Activated CD8-positive, alpha-beta T cell treated with anti-CD3 and anti-CD28 coated beads, Interleukin-2, amount 10 ng/mL, durations not matched to agents 7 days and 5 days (primary cell): ENCODE measurements at regions not wholly inside any gene's neighbourhood (a gene's known extent, or its start where the extent isn't known, plus 50 kb on each side); places are given as distances from the start of the nearest gene placed in this dataset.
"Not testable (repeated sequence)": the region's sequence is repeated elsewhere in the genome, so short reads cannot be mapped to it uniquely, and the experiment has no call there.

Experiments
- ATAC-seq: fragments of 150-1000 bp; cut with Tn5 transposase; one replicate; pipeline ENCODE4 v1.10.0; 2021; ENCODE audit warnings: moderate library complexity
- CTCF ChIA-PET: fragments of 350-600 bp; sonication (Branson Sonifier 250); formaldehyde crosslinking; loops from one replicate; lab custom pipeline; 2021; ENCODE audit warnings: antibody characterized with exemption; lab: Charles Lee
- POLR2A ChIA-PET: fragments of 350-600 bp; sonication (Branson Sonifier 250); formaldehyde crosslinking; loops from one replicate; lab custom pipeline; 2021; ENCODE audit warnings: antibody characterized with exemption; lab: Charles Lee
- DNase-seq: peaks from one replicate; pipeline ENCODE4 v3.0.0-alpha.2; 2020
- H3K27ac Mint-ChIP-seq: one replicate; pipeline ENCODE4 v1.8.0; 2021; ENCODE audit warnings: mild to moderate bottlenecking, mixed read lengths
- H3K27me3 Mint-ChIP-seq: one replicate; pipeline ENCODE4 v1.8.0; 2021; ENCODE audit warnings: low read depth, mixed read lengths
- H3K36me3 Mint-ChIP-seq: one replicate; pipeline ENCODE4 v1.8.0; 2021; ENCODE audit warnings: low read depth, mixed read lengths
- H3K4me1 Mint-ChIP-seq: one replicate; pipeline ENCODE4 v1.8.0; 2021; ENCODE audit warnings: low read depth, mixed read lengths
- H3K4me3 Mint-ChIP-seq: one replicate; pipeline ENCODE4 v1.8.0; 2021; ENCODE audit warnings: mild to moderate bottlenecking, mixed read lengths
- H3K9me3 Mint-ChIP-seq: one replicate; pipeline ENCODE4 v1.8.0; 2022; ENCODE audit warnings: mixed read lengths; ENCODE audit not compliant: insufficient read depth

DNA sequence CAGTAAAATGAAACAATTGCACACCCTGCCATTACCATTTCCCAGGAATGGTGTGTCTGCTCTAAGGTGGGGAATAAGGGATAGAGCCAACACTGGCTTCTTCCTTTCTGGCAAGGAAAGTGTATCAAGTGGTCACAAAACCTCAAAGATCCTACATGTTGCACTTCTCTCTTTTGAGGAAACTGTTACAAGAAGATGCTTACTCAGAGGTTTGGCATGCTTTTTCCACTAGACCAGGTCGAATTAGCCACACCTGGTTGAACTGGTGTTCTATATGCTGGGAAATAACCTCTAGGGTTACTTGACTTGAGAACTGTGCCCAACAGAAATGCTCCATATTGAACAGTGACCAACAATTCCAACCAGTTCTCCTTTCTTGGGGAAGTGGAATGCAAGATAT is 102.9 kb downstream of the LRRN1 start:
- ChIA-PET POLR2A (no interaction called here), CTCF (no interaction called here)
- no peak for DNase-seq

DNA sequence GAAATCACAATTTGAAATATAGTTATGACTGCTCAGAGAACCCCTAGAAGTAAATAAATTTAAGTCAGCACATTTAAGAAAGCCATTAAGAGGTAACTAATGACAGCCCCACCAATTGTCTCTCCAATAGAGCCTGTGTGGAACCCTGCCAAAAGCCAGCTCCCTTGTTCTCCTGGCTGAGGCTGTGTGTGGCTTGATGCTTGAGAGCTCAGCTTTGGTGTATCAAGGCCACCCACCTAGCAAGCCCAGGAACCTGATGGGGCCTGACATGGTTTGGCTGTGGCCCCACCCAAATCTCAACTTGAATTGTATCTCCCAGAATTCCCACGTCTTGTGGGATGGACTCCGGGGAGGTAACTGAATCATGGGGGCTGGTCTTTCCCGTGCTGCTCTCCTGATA is 106.9 kb downstream of the LRRN1 start:
- H3K36me3 Mint-ChIP-seq, result no peaks in the 10 kb centered on the region
- no peaks in the 10 kb centered on the region for H3K9me3 Mint-ChIP-seq
- ATAC-seq, result no peak
- no peaks in the 10 kb centered on the region for H3K27me3 Mint-ChIP-seq
- no peak overlapping the region for H3K27ac Mint-ChIP-seq
- CTCF ChIA-PET, result no interaction called here
- no peak overlapping the region for H3K4me3 Mint-ChIP-seq
- H3K4me1 Mint-ChIP-seq, result no peaks in the 10 kb centered on the region
- POLR2A ChIA-PET, result no interaction called here
- DNase-seq, result no peak

More for the DNA sequence above, 102.9 kb downstream of the LRRN1 start:
- H3K4me1 Mint-ChIP-seq, result no peaks in the 10 kb centered on the region
- H3K4me3 Mint-ChIP-seq, result no peak overlapping the region
- no peak overlapping the region for H3K27ac Mint-ChIP-seq
- ATAC-seq, result no peak
- H3K36me3 Mint-ChIP-seq, result no peaks in the 10 kb centered on the region
- H3K27me3 Mint-ChIP-seq, result no peaks in the 10 kb centered on the region
- no peaks in the 10 kb centered on the region for H3K9me3 Mint-ChIP-seq

DNA sequence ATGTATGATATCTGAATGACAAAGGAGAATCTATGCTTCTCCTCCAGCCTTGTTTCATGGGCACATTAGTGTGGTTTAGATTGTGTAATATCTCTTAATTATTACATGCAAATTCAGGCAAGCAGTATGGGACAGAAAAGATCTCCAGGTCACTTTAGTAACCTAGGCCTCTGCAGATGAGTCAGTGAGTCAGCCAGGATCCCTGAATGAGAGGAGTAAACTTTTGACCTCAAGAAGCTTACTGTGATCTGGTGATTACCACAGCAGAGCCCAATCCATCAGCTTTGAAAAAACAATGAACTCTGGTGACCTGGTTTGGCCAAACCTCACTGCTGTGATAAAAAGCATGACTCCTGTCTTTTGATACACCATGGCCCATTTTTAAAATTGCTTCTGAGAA is 107.8 kb downstream of the LRRN1 start:
- DNase-seq, result no peak
- ATAC-seq, result no peak
- ChIA-PET CTCF (no interaction called here), POLR2A (no interaction called here)
- no peaks in the 10 kb centered on the region for H3K9me3 Mint-ChIP-seq
- H3K36me3 Mint-ChIP-seq, result no peaks in the 10 kb centered on the region
- no peak overlapping the region for H3K4me3 Mint-ChIP-seq
- no peaks in the 10 kb centered on the region for H3K27me3 Mint-ChIP-seq
- H3K4me1 Mint-ChIP-seq, result no peaks in the 10 kb centered on the region
- H3K27ac Mint-ChIP-seq, result no peak overlapping the region

DNA sequence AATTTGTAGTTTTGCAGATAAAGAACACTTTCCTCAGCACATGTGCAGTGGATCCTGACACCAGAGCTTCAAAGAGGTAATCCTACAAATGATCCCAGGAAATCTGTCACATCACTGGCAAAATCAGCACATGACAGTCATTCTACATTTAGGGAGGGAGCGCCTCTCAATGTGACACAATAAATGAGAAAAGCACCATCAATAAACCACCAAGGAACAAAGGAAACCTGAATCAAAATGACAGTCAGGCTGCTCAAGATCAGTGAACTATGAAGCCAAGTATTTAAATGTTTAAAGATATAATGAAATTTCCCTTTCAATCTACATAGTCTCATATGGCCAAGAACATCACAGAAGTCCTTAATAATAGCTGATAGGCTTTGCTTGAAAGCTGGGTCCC is 119.5 kb downstream of the LRRN1 start:
- Mint-ChIP-seq H3K4me1 (no peaks in the 10 kb centered on the region), H3K27me3 (no peaks in the 10 kb centered on the region), H3K36me3 (no peaks in the 10 kb centered on the region), H3K9me3 (no peaks in the 10 kb centered on the region), H3K27ac (no peak overlapping the region), H3K4me3 (no peak overlapping the region)
- CTCF ChIA-PET, result no interaction called here
- no peak for ATAC-seq
- POLR2A ChIA-PET, result no interaction called here
- DNase-seq, result no peak

DNA sequence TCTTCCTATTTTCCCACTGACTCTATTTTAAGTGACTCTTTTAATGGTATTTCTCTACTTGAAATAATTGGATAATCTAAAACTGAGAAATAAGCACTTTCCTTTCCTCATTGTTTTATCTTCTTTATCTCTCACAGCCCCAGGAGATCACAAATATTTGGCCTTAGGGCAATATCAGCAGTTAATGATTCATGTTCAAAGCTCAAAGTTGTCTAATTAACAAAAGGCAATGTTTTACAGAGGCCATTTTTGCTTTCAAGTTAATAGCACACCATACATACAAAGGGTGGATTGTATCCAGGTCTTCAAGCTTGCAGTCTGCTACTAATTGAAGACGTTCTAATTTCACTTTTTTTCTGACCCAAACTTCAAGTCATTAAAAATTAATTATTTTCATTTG is 120.1 kb downstream of the LRRN1 start:
- no peaks in the 10 kb centered on the region for H3K36me3 Mint-ChIP-seq
- H3K27ac Mint-ChIP-seq, result no peak overlapping the region
- ChIA-PET CTCF (no interaction called here), POLR2A (no interaction called here)
- no peaks in the 10 kb centered on the region for H3K9me3 Mint-ChIP-seq
- ATAC-seq (no peak), DNase-seq (no peak)
- H3K27me3 Mint-ChIP-seq, result no peaks in the 10 kb centered on the region
- H3K4me3 Mint-ChIP-seq, result no peak overlapping the region
- no peaks in the 10 kb centered on the region for H3K4me1 Mint-ChIP-seq

DNA sequence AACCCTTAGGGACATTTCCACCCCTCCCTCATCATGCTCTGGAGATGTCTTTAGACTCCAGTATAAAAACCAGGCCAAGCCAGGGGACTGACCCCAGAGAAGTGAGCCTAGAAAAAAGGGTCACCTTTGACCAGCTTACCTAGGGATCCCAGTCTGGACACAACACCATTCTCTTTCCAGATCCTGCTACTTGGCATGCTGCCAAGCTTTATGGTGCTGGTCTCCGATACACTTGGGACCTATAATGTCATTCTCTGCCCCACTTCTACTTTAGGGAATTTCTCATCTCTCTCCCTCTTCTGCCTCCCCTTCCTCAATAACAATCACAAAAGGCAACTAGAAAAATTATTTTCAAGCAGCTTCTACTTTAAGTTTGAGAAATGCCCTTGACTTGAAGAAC is 124.4 kb downstream of the LRRN1 start:
- no peaks in the 10 kb centered on the region for H3K9me3 Mint-ChIP-seq
- H3K27me3 Mint-ChIP-seq, result no peaks in the 10 kb centered on the region
- no peak overlapping the region for H3K27ac Mint-ChIP-seq
- ATAC-seq (no peak), DNase-seq (no peak)
- no peaks in the 10 kb centered on the region for H3K4me1 Mint-ChIP-seq
- CTCF ChIA-PET, result no interaction called here
- no peaks in the 10 kb centered on the region for H3K36me3 Mint-ChIP-seq
- H3K4me3 Mint-ChIP-seq, result no peak overlapping the region
- POLR2A ChIA-PET, result no interaction called here

DNA sequence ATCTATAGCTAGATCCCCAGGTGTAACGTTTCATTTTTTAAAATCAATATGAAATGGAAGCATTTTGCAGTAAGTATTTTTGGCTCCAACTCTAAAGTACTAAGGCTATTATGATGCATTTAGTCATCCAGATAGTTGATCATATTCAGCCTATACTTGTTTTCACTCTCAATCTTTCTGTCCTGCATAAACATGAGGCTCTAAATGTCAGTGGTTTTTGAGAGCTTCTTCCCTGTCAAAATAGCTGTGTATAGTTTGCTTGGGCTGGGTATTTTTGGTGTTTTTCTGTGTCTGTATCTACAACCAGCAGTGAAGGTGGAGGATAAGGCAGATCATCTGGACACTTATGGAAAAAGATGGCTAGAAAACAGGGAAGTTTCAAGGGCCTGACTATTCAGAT is 128.0 kb downstream of the LRRN1 start:
- no peak for DNase-seq
- no peak overlapping the region for H3K27ac Mint-ChIP-seq
- CTCF ChIA-PET, result no interaction called here
- POLR2A ChIA-PET, result no interaction called here
- H3K9me3 Mint-ChIP-seq, result peaks cover 15% of the 10 kb centered on the region
- no peak for ATAC-seq
- H3K4me1 Mint-ChIP-seq, result no peaks in the 10 kb centered on the region
- H3K36me3 Mint-ChIP-seq, result no peaks in the 10 kb centered on the region
- H3K4me3 Mint-ChIP-seq, result no peak overlapping the region
- no peaks in the 10 kb centered on the region for H3K27me3 Mint-ChIP-seq

DNA sequence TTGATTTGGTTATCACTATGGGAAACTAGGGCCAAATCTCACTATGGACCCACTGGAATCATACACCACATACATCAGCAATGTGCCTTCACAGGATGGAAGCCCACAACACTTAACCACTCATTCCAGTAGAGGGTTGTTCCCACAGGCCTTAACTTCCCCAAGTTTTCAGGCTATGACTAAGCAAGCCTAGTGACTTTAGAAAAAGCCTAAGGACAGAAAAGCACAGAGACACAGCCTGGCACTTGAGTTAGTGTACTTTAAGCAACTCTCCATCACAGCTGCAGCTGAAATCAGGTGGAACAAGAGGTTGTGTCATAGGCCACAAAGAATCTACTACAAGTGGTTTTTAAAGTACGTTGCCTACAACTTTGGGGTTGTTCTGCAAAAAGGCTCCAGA is 128.7 kb downstream of the LRRN1 start:
- no peak for ATAC-seq
- ChIA-PET CTCF (no interaction called here), POLR2A (no interaction called here)
- H3K27ac Mint-ChIP-seq, result no peak overlapping the region
- no peak for DNase-seq
- H3K4me3 Mint-ChIP-seq, result no peak overlapping the region
- H3K36me3 Mint-ChIP-seq, result no peaks in the 10 kb centered on the region
- peaks cover 15% of the 10 kb centered on the region for H3K9me3 Mint-ChIP-seq
- H3K4me1 Mint-ChIP-seq, result no peaks in the 10 kb centered on the region
- no peaks in the 10 kb centered on the region for H3K27me3 Mint-ChIP-seq

DNA sequence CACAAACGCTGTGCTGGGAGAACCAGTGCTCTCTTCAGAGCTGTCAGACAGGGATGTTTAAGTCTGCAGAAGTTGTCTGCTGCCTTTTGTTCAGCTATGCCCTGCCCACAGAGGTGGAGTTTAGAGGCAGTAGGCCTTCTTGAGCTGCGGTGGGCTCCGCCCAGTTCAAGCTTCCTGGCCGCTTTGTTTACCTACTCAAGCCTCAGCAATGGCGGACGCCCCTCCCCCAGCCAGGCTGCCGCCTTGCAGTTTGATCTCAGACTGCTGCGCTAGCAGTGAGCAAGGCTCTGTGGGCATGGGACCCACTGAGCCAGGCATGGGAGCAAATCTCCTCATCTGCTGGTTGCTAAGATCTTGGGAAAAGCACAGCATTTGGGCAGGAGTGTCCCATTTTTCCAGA is 142.1 kb downstream of the LRRN1 start:
- not testable (repeated sequence) for H3K36me3 Mint-ChIP-seq, H3K9me3 Mint-ChIP-seq, H3K4me1 Mint-ChIP-seq

DNA sequence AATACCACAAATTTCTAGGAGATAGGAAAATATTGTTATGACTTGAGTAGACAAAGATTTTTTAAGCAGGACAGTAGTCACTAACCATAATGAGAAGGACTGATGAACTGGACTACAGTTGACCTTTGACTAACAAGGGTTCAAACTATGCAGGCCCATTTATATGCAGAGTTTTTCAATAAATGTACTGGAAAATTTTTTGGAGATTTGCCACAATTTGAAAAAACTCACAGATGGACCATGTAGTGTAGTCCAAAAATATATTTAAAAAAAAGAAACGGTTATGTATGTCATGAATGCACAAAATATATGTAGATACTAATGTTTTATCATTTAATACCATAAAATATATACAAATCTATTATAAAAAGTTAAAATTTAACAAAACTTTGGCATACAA is 151.8 kb downstream of the LRRN1 start:
- no peak for ATAC-seq
- ChIA-PET CTCF (no interaction called here), POLR2A (no interaction called here)
- Mint-ChIP-seq H3K27me3 (no peaks in the 10 kb centered on the region), H3K36me3 (no peaks in the 10 kb centered on the region), H3K9me3 (no peaks in the 10 kb centered on the region), H3K4me1 (no peaks in the 10 kb centered on the region), H3K4me3 (no peak overlapping the region), H3K27ac (no peak overlapping the region)
- DNase-seq, result no peak

More for the DNA sequence above, 142.1 kb downstream of the LRRN1 start:
- H3K4me3 Mint-ChIP-seq, CTCF ChIA-PET, DNase-seq, ATAC-seq, POLR2A ChIA-PET, H3K27ac Mint-ChIP-seq, H3K27me3 Mint-ChIP-seq: not testable (repeated sequence)

DNA sequence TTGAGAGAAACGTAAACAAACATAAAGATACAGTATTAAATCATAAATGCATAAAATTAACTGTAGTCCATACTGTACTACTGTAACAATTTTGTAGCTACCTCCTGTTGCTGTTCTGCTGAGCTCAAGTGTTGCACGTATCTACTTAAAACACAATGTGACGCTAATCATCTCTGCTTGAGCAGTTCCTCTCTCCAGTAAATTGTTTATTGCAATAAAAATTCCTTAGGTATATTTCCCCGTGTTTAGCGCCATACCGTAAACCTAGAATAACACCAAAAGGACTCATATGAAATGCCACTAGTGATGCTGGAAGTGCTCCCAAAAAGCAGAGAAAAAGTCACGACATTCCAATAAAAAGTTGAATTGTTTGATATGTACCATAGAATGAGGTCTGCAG is 152.3 kb downstream of the LRRN1 start:
- no peaks in the 10 kb centered on the region for H3K9me3 Mint-ChIP-seq
- no peaks in the 10 kb centered on the region for H3K36me3 Mint-ChIP-seq
- no peaks in the 10 kb centered on the region for H3K4me1 Mint-ChIP-seq
- no peak for DNase-seq
- ChIA-PET CTCF (no interaction called here), POLR2A (no interaction called here)
- no peak overlapping the region for H3K4me3 Mint-ChIP-seq
- no peak for ATAC-seq
- H3K27ac Mint-ChIP-seq, result no peak overlapping the region
- no peaks in the 10 kb centered on the region for H3K27me3 Mint-ChIP-seq

DNA sequence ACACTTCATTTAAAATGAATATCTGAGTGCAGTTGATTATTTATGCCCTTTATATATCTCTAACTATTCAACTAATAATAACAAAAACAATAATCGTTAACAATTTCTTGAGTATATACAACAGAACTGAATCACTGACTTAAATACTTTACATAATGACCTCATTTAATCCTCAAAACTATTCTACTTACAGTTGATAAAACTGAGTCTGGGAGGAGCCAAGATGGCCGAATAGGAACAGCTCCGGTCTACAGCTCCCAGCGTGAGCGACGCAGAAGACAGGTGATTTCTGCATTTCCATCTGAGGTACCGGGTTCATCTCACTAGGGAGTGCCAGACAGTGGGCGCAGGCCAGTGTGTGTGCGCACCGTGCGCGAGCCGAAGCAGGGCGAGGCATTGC is 163.6 kb downstream of the LRRN1 start:
- H3K36me3 Mint-ChIP-seq, H3K4me3 Mint-ChIP-seq, ATAC-seq, DNase-seq, H3K27me3 Mint-ChIP-seq, H3K9me3 Mint-ChIP-seq, CTCF ChIA-PET, POLR2A ChIA-PET, H3K27ac Mint-ChIP-seq, H3K4me1 Mint-ChIP-seq: not testable (repeated sequence)

DNA sequence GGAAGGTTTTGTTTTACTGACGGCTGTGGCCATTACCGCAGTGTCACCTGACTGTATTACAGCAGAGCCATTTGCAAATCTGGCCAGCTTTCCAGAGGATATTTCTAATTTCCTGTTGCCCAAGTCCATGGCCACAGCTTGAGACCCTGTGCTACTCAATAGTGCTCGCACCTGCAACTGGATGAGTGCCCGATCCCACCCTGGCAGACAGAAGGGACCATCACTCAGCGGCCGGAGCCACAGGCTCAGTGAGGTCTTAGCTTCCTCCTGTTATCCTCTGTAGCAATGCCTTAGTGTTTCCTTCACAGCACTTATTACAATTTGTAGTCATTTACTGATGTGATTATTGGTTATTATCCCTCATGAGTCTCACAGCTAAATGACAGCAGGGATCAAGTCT is 184.8 kb downstream of the LRRN1 start:
- Mint-ChIP-seq H3K4me3 (no peak overlapping the region), H3K27ac (no peak overlapping the region), H3K9me3 (no peaks in the 10 kb centered on the region), H3K4me1 (no peaks in the 10 kb centered on the region), H3K27me3 (no peaks in the 10 kb centered on the region), H3K36me3 (no peaks in the 10 kb centered on the region)
- ChIA-PET POLR2A (no interaction called here), CTCF (no interaction called here)
- no peak for ATAC-seq
- DNase-seq, result no peak
